SU-DHL-6 (cell line): ENCODE measurements at regions not wholly inside any gene's neighbourhood (a gene's known extent, or its start where the extent isn't known, plus 50 kb on each side); places are given as distances from the start of the nearest gene placed in this dataset.

Experiments used
- H2AFZ ChIP-seq: fragments of 200-600 bp; sonication (generic); 2 replicates; pipeline ENCODE4 v1.6.1; 2014; ENCODE audit warnings: low read depth, mild to moderate bottlenecking, moderate library complexity, mixed read lengths, antibody characterized with exemption, low read length; ENCODE audit not compliant: severe bottlenecking
- H3F3A ChIP-seq: fragments of 200-600 bp; shearing (Covaris generic); 2 replicates; pipeline ENCODE4 v1.6.0; 2016; ENCODE audit warnings: antibody characterized with exemption, mild to moderate bottlenecking; ENCODE audit not compliant: insufficient read depth
- H3K27ac ChIP-seq: fragments of 200-600 bp; sonication (generic); 2 replicates; pipeline ENCODE4 v1.5.1; 2016; ENCODE audit warnings: low read depth, mild to moderate bottlenecking, low read length, moderate library complexity, mixed read lengths
- H3K27me3 ChIP-seq: fragments of 200-600 bp; sonication (generic), shearing (Covaris generic); 2 replicates; pipeline ENCODE4 v1.6.0; 2014; ENCODE audit warnings: mild to moderate bottlenecking, low read length
- H3K36me3 ChIP-seq: fragments of 200-600 bp; sonication (generic); 2 replicates; pipeline ENCODE4 v1.6.1; 2014; ENCODE audit warnings: mild to moderate bottlenecking, low read length, mixed read lengths
- H3K4me2 ChIP-seq: fragments of 300-600, 200-600 bp; shearing (Covaris generic), sonication (generic); 2 replicates; pipeline ENCODE4 v1.6.0; 2014; ENCODE audit warnings: low read length, low read depth, mild to moderate bottlenecking; ENCODE audit not compliant: poor library complexity, severe bottlenecking
- H3K4me3 ChIP-seq: fragments of 200-600 bp; sonication (generic); 2 replicates; pipeline ENCODE4 v1.5.1; 2014; ENCODE audit warnings: antibody characterized with exemption, low read length, mild to moderate bottlenecking, mixed read lengths; ENCODE audit not compliant: insufficient read depth, poor library complexity, severe bottlenecking
- H3K79me2 ChIP-seq: fragments of 200-600 bp; sonication (generic); 2 replicates; pipeline ENCODE4 v1.6.1; 2014; ENCODE audit warnings: mild to moderate bottlenecking, low read length, moderate library complexity; ENCODE audit not compliant: insufficient read depth
- H3K9ac ChIP-seq: fragments of 200-600 bp; sonication (generic); 2 replicates; pipeline ENCODE4 v1.7.0; 2014; ENCODE audit warnings: mild to moderate bottlenecking, low read length
- H3K9me2 ChIP-seq: fragments of 200-600 bp; sonication (generic); replicated peaks from 2 replicates; pipeline ENCODE4 v1.6.1; 2014; ENCODE audit warnings: low read length; ENCODE audit not compliant: insufficient read depth
- H3K9me3 ChIP-seq: fragments of 200-600 bp; sonication (generic); 2 replicates; pipeline ENCODE4 v1.6.1; 2014; ENCODE audit warnings: low read length, mixed read lengths; ENCODE audit not compliant: insufficient read depth
- H4K20me1 ChIP-seq: fragments of 200-600 bp; sonication (generic); 2 replicates; pipeline ENCODE4 v1.6.1; 2014; ENCODE audit warnings: low read depth, mild to moderate bottlenecking, antibody characterized with exemption, low read length, moderate library complexity, mixed read lengths
- CTCF ChIP-seq: fragments of 200-600 bp; sonication (generic); IDR thresholded peaks from one replicate; pipeline ENCODE4 v1.5.1; 2017; ENCODE audit warnings: antibody characterized with exemption, mild to moderate bottlenecking, low read length, moderate library complexity; ENCODE audit not compliant: insufficient read depth, poor library complexity, severe bottlenecking
- EZH2phosphoT487 ChIP-seq: fragments of 200-600 bp; sonication (generic), shearing (Covaris generic); conservative IDR thresholded peaks from 2 replicates; pipeline ENCODE4 v1.6.1; 2018; ENCODE audit warnings: mild to moderate bottlenecking, antibody characterized with exemption, low read length, moderate library complexity, mixed read lengths

GRCh38 chr1:69475021-69475420 lies 92.7 kb upstream of the LRRC7 start:
- Histone ChIP-seq H3K79me2 (no peaks in the 10 kb centered on the region), H3K9ac (no peak overlapping the region), H3K36me3 (no peaks in the 10 kb centered on the region), H3K27me3 (no peaks in the 10 kb centered on the region), H2AFZ (no peak overlapping the region), H3K27ac (no peak overlapping the region), H3K9me3 (no peaks in the 10 kb centered on the region), H3K4me3 (no peak overlapping the region), H3K4me2 (no peak overlapping the region), H3K9me2 (no peaks in the 10 kb centered on the region), H4K20me1 (no peaks in the 10 kb centered on the region), H3F3A (no peaks in the 10 kb centered on the region)
- TF ChIP-seq CTCF = no peak
- no peak for TF ChIP-seq EZH2phosphoT487

GRCh38 chr1:69479734-69480133 lies 88.0 kb upstream of the LRRC7 start:
- Histone ChIP-seq H3K9me3 (no peaks in the 10 kb centered on the region), H3K27ac (no peak overlapping the region), H3K9ac (no peak overlapping the region), H4K20me1 (no peaks in the 10 kb centered on the region), H3K4me3 (no peak overlapping the region), H3K36me3 (no peaks in the 10 kb centered on the region), H3K27me3 (no peaks in the 10 kb centered on the region), H3K9me2 (no peaks in the 10 kb centered on the region), H3F3A (no peaks in the 10 kb centered on the region), H3K4me2 (no peak overlapping the region), H2AFZ (no peak overlapping the region), H3K79me2 (no peaks in the 10 kb centered on the region)
- no peak for TF ChIP-seq CTCF
- TF ChIP-seq EZH2phosphoT487 = no peak

GRCh38 chr1:69483246-69483645 lies 84.5 kb upstream of the LRRC7 start:
- Histone ChIP-seq H3K9me3 (no peaks in the 10 kb centered on the region), H4K20me1 (no peaks in the 10 kb centered on the region), H3K79me2 (no peaks in the 10 kb centered on the region), H3K36me3 (no peaks in the 10 kb centered on the region), H3K4me2 (no peak overlapping the region), H3F3A (no peaks in the 10 kb centered on the region), H3K27me3 (no peaks in the 10 kb centered on the region), H3K4me3 (no peak overlapping the region), H2AFZ (no peak overlapping the region), H3K9ac (no peak overlapping the region), H3K27ac (no peak overlapping the region), H3K9me2 (no peaks in the 10 kb centered on the region)
- TF ChIP-seq EZH2phosphoT487 = no peak
- no peak for TF ChIP-seq CTCF

GRCh38 chr1:69485616-69486015 lies 82.1 kb upstream of the LRRC7 start:
- Histone ChIP-seq H3K36me3 (no peaks in the 10 kb centered on the region), H3K27me3 (no peaks in the 10 kb centered on the region), H3K4me2 (no peak overlapping the region), H3K9ac (no peak overlapping the region), H3K4me3 (no peak overlapping the region), H3K9me2 (no peaks in the 10 kb centered on the region), H3K79me2 (no peaks in the 10 kb centered on the region), H3K27ac (no peak overlapping the region), H4K20me1 (no peaks in the 10 kb centered on the region), H3K9me3 (no peaks in the 10 kb centered on the region), H2AFZ (no peak overlapping the region), H3F3A (no peaks in the 10 kb centered on the region)
- TF ChIP-seq CTCF (no peak), EZH2phosphoT487 (no peak)
